NOMO-1 treated with DMSO at 0.1 percent for 48 hours (cell line): ENCODE measurements at regions not wholly inside any gene's neighbourhood (a gene's known extent, or its start where the extent isn't known, plus 50 kb on each side); places are given as distances from the start of the nearest gene placed in this dataset.

ENCODE experiments used
- DNase-seq: peaks from one replicate; lab custom pipeline; 2025; ENCODE audit not compliant: unreplicated experiment; lab: John Stamatoyannopoulos, UW

- DNase-seq, result no peak
Observed at GRCh38 chr14:22266142-22266442, 322.9 kb downstream of the DAD1 start.

- DNase-seq, result peak; percentile 52
Observed at GRCh38 chr14:22265319-22266141, 323.5 kb downstream of the DAD1 start.

GRCh38 chr14:22264759-22265158 lies 324.3 kb downstream of the DAD1 start:
- no peak for DNase-seq

GRCh38 chr14:22263961-22264360 lies 325.1 kb downstream of the DAD1 start:
- no peak for DNase-seq

- DNase-seq, result no peak
Observed at GRCh38 chr14:22262881-22263280, 326.1 kb downstream of the DAD1 start.

- DNase-seq, result no peak
Observed at GRCh38 chr14:22255017-22255950, 333.7 kb downstream of the DAD1 start.

DNA sequence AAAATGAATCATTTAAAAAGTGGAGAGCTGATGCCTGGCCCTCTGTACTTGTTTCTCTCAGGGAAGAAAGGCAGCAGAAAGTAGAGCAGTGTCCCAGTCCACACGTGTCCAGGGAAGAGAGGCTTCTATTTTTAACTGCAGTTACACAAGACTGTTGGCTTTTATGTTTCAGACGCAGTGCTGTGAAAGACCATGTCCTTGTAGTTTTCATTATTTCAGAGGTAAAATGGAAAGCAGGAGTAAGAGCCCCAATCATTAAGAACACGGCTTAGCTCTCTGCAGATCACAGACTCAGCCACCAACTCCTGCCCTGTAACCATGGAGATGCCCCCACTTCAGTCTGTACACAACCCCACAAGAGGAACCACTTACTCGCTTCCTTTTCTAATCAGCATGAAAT lies 336.3 kb downstream of the DAD1 start:
- peak; percentile 63 for DNase-seq

DNA sequence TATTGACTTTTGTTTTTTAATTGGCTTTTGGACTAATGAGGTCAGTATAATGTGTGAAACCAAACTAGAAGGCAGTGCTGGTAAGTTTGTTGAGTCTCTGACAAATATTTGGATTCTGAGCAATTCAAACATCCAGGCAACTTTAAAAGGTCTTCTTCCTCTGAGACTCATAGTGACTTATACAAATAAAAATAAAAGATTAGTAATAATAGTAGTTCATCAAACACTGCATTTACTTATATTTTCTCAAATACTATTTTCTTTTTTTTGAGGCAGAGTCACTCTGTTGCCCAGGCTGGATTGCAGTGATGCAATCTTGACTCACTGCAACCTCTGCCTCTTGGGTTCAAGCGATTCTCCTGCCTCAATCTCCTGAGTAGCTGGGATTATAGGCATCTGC lies 337.9 kb downstream of the DAD1 start:
- no peak for DNase-seq

DNA sequence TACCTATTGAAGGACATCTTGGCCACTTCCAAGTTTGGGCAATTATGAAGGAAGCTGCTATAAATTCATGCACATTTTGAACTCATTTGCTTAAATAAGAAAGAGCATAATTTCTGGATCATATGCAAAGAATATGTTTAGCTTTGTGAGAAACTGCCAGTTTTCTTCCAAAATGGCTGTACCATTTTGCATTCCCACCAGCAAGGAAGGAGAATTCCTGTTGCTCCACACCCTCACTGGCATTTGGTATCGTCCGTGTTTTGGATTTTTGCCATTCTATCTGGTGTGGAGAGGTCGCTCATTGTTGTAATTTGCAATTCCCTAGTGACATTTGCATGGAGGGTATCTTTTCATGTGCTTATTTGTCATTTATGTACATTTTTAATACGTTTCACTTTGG lies 339.3 kb downstream of the DAD1 start:
- DNase-seq, result no peak

DNA sequence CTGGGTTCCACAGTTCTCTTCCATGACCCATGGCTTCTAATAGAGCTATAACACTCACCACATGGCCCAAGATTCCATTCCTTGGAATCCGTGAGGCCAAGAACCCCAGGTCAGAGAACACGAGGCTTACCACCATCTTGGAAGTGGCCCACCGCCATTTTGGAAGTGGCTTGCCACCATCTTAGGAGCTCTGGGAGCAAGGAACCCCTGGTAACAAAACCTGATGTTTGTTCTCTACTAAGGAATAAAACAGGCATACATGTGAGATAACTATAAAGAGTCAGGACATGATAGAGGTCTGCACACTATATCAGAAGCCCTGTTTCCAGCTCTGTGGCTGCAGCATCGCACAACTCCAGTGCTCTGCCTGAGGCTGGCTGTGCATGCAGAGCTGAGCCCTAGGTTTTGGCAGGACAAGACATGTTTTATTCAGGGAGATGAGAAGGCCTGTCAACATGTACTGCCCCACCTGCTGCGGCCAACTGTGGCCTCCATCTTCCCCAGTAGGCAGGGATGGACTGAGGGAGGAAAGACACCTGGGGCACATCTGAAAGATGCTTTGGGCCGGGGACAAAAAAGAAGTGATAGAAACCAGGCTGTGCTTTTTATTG lies 344.9 kb downstream of the DAD1 start:
- DNase-seq, result no peak

DNA sequence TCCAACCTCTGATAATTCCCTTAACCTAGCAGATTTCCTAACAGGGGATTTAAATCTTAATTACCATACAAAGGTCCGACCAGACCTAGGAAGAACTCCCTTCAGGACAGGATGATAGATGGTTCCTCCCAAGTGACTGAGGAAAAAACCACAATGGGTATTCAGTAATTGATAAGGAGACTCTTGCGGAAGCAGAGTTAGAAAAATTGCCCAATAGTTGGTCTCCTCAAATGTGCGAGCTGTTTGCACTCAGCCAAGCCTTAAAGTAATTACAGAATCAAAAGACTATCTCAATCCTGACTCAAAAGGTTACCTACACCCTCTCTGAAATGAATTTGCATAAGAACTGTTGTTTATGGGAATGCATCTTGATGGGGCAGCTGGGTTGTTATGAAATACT lies 350.7 kb downstream of the DAD1 start:
- DNase-seq, result peak; percentile 54

DNA sequence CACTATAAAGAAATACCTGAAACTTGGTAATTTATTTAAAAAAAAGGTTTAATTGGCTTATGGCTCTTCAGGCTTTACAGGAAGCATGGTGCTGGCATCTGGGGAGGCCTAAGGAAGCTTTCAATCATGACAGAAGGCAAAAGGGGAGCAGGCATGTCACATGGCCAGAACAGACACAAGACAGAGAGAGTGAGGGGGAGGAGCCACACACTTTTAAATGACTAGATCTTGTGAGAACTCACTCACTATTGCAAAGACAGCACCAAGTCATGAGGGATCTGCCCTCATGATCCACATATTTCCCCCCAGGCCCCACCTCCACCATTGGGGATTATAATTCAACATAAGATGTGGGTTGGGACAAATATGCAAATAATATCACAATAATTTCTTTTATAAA lies 355.6 kb downstream of the DAD1 start:
- DNase-seq, result no peak

- no peak for DNase-seq
Observed at GRCh38 chr14:22232933-22233332, 356.1 kb downstream of the DAD1 start.

GRCh38 chr14:22232486-22232885 lies 356.5 kb downstream of the DAD1 start:
- no peak for DNase-seq

GRCh38 chr14:22231018-22231417 lies 358.0 kb downstream of the DAD1 start:
- peak; percentile 85 for DNase-seq

DNA sequence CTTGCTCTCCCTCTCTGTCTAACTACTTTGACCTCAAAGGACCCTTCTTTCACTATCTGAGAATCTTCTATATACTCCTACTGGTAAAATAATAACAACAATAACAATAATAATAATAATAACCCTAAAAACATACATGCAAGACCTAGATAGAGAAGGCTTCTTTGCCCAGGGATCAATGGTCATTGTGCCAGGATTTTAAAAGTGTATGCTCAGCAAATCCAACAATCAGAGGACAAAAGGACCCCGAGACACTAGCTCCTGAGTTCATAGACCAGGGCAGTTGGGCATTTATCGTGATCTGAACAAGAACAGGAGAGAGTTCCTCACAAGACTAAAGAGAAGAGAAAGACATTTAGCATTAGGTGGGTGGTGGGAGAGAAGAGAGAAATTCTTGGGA lies 358.5 kb downstream of the DAD1 start:
- no peak for DNase-seq

- DNase-seq, result peak; percentile 51
Observed at GRCh38 chr14:22227084-22227483, 361.9 kb downstream of the DAD1 start.

GRCh38 chr14:22226381-22226780 lies 362.6 kb downstream of the DAD1 start:
- DNase-seq, result peak; percentile 93

- DNase-seq, result peak; percentile 31
Observed at GRCh38 chr14:22225516-22226140, 363.4 kb downstream of the DAD1 start.

GRCh38 chr14:22221508-22221907 lies 367.5 kb downstream of the DAD1 start:
- peak; percentile 24 for DNase-seq

DNA sequence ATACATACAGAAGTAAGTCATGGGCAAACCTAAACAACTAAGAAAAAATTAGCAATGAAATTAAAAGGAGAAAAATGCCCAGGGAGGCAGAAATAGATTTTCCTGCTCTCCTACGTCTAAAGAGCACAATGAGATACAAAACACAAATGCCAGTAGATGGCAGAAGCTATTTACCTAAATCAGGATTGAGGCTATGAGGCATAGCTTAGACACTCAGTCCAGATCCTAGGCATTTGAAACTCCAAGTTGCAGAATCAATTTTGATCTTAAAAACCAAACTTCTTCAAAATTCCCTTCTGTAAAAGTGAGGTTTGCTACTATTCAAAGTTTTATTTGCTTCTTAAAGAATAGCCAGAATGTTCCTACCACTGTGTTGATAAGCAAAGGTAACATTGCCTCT lies 368.6 kb downstream of the DAD1 start:
- DNase-seq, result no peak
